Suprapubic skin (tissue), 4 donors: ENCODE measurements at regions not wholly inside any gene's neighbourhood (a gene's known extent, or its start where the extent isn't known, plus 50 kb on each side); places are given as distances from the start of the nearest gene placed in this dataset.

Experiments
- DNase-seq, 2 donors: peaks; one replicate each; pipeline ENCODE4 v3.0.0-alpha.2; 2019; ENCODE audit warnings: low spot score in 2 of 2
- H3K27ac ChIP-seq: fragments of 200-600 bp; sonication (generic); one replicate; pipeline ENCODE4 v1.5.1; 2019
- H3K27me3 ChIP-seq: fragments of 200-600 bp; sonication (generic); one replicate; pipeline ENCODE4 v1.5.1; 2019
- H3K36me3 ChIP-seq: fragments of 200-600 bp; sonication (generic); one replicate; pipeline ENCODE4 v1.5.1; 2019
- H3K4me1 ChIP-seq: fragments of 200-600 bp; sonication (generic); one replicate; pipeline ENCODE4 v1.5.1; 2019
- H3K4me3 ChIP-seq: fragments of 200-600 bp; sonication (generic); one replicate; pipeline ENCODE4 v1.5.1; 2019; ENCODE audit warnings: mild to moderate bottlenecking
- H3K9me3 ChIP-seq: fragments of 200-600 bp; sonication (generic); one replicate; pipeline ENCODE4 v1.5.1; 2019
- CTCF ChIP-seq, 2 donors: fragments of 200-600 bp in 1 of 2; fragments of 450-650 bp in 1 of 2; sonication (generic) in 1 of 2; IDR thresholded peaks; one replicate each; pipeline ENCODE4 v1.5.1; 2016 to 2019; ENCODE audit warnings: antibody characterized with exemption in 2 of 2, mild to moderate bottlenecking in 1 of 2, moderate library complexity in 1 of 2
- EP300 ChIP-seq: sonication (generic); formaldehyde crosslinking; IDR thresholded peaks from one replicate; pipeline ENCODE4 v1.6.1; 2017; ENCODE audit warnings: antibody characterized with exemption
- POLR2A ChIP-seq, 2 donors: fragments of 450-650 bp; IDR thresholded peaks; one replicate each; pipeline ENCODE4 v1.6.1; 2017; ENCODE audit warnings: antibody characterized with exemption in 2 of 2, mild to moderate bottlenecking in 2 of 2, moderate library complexity in 2 of 2
- POLR2AphosphoS5 ChIP-seq, 3 donors: sonication (generic); formaldehyde crosslinking; IDR thresholded peaks; one replicate each; pipeline ENCODE4 v1.6.1; 2017; ENCODE audit warnings: antibody characterized with exemption in 3 of 3
- WGBS: methylation state at CpG from one replicate; pipeline ENCODE4 v1.1.5; 2018; 5-methylcytosine and 5-hydroxymethylcytosine counted together

- no peaks in the 10 kb centered on the region for H3K36me3 ChIP-seq
- no peak overlapping the region for H3K4me3 ChIP-seq
- H3K27me3 ChIP-seq = no peaks in the 10 kb centered on the region
- H3K27ac ChIP-seq = no peak overlapping the region
- no peak for TF ChIP-seq EP300
- no peak for TF ChIP-seq POLR2AphosphoS5 (IDR thresholded peaks at IDR 0.05)
- TF ChIP-seq CTCF (IDR thresholded peaks at IDR 0.05) = no peak
- TF ChIP-seq POLR2A (IDR thresholded peaks at IDR 0.05) = no peak
- H3K4me1 ChIP-seq = no peaks in the 10 kb centered on the region
- H3K9me3 ChIP-seq = no peaks in the 10 kb centered on the region
- DNase-seq = no peak
These were observed 161.3 kb upstream of the USP38 start for GRCh38 chr4:143023239-143023918.

GRCh38 chr4:143025081-143025704 lies 159.5 kb upstream of the USP38 start:
- Histone ChIP-seq H3K36me3 (no peaks in the 10 kb centered on the region), H3K4me1 (no peaks in the 10 kb centered on the region), H3K27me3 (no peaks in the 10 kb centered on the region), H3K4me3 (no peak overlapping the region), H3K27ac (no peak overlapping the region), H3K9me3 (no peaks in the 10 kb centered on the region)
- no peak for TF ChIP-seq POLR2A (IDR thresholded peaks at IDR 0.05)
- no peak for TF ChIP-seq EP300
- no peak for TF ChIP-seq POLR2AphosphoS5 (IDR thresholded peaks at IDR 0.05)
- no peak for TF ChIP-seq CTCF (IDR thresholded peaks at IDR 0.05)
- no peak for DNase-seq
- 83% methylated on average over 3 of the region's 3 CpGs for WGBS

GRCh38 chr4:143026459-143027170 lies 158.1 kb upstream of the USP38 start:
- TF ChIP-seq POLR2AphosphoS5 (IDR thresholded peaks at IDR 0.05) = no peak
- no peak for TF ChIP-seq EP300
- no peak for TF ChIP-seq POLR2A (IDR thresholded peaks at IDR 0.05)
- no peak for TF ChIP-seq CTCF (IDR thresholded peaks at IDR 0.05)
- Histone ChIP-seq H3K4me3 (no peak overlapping the region), H3K27me3 (no peaks in the 10 kb centered on the region), H3K4me1 (no peaks in the 10 kb centered on the region), H3K9me3 (no peaks in the 10 kb centered on the region), H3K36me3 (no peaks in the 10 kb centered on the region), H3K27ac (no peak overlapping the region)
- WGBS = 56% methylated on average over 1 of the region's 1 CpG
- no peak for DNase-seq

GRCh38 chr4:143035661-143036060 lies 149.1 kb upstream of the USP38 start:
- no peaks in the 10 kb centered on the region for H3K9me3 ChIP-seq
- WGBS = 81% methylated on average over 1 of the region's 1 CpG

More at GRCh38 chr4:143035661-143036060, 149.1 kb upstream of the USP38 start:
- Histone ChIP-seq H3K4me3 (no peak overlapping the region), H3K36me3 (no peaks in the 10 kb centered on the region), H3K27me3 (no peaks in the 10 kb centered on the region), H3K4me1 (no peaks in the 10 kb centered on the region), H3K27ac (no peak overlapping the region)
- DNase-seq = no peak
- no peak for TF ChIP-seq CTCF (IDR thresholded peaks at IDR 0.05)
- TF ChIP-seq POLR2AphosphoS5 (IDR thresholded peaks at IDR 0.05) = no peak
- no peak for TF ChIP-seq POLR2A (IDR thresholded peaks at IDR 0.05)
- TF ChIP-seq EP300 = no peak
